Ishikawa (cell line): ENCODE measurements at regions not wholly inside any gene's neighbourhood (a gene's known extent, or its start where the extent isn't known, plus 50 kb on each side); places are given as distances from the start of the nearest gene placed in this dataset.

ENCODE experiments used
- REST ChIP-seq: IDR thresholded peaks from 2 replicates; pipeline ENCODE4 v1.6.1; 2012; ENCODE audit warnings: low read depth, mild to moderate bottlenecking
- USF1 ChIP-seq: IDR thresholded peaks from 2 replicates; pipeline ENCODE4 v1.6.1; 2012
- YY1 ChIP-seq: IDR thresholded peaks from 2 replicates; pipeline ENCODE4 v1.6.1; 2012; ENCODE audit warnings: low read depth

GRCh38 chr2:228827056-228827700 is 443.9 kb downstream of the PID1 start:
- TF ChIP-seq YY1 (no peak), USF1 (no peak), REST (no peak)
